HG02943 (cell line): ENCODE measurements at regions not wholly inside any gene's neighbourhood (a gene's known extent, or its start where the extent isn't known, plus 50 kb on each side); places are given as distances from the start of the nearest gene placed in this dataset.

Experiments used
- ATAC-seq: cut with Tn5 transposase; IDR thresholded peaks from one replicate; pipeline ENCODE4 v1.9.1; 2021; ENCODE audit warnings: mild to moderate bottlenecking, low read depth, moderate library complexity; ENCODE audit not compliant: unreplicated experiment

DNA sequence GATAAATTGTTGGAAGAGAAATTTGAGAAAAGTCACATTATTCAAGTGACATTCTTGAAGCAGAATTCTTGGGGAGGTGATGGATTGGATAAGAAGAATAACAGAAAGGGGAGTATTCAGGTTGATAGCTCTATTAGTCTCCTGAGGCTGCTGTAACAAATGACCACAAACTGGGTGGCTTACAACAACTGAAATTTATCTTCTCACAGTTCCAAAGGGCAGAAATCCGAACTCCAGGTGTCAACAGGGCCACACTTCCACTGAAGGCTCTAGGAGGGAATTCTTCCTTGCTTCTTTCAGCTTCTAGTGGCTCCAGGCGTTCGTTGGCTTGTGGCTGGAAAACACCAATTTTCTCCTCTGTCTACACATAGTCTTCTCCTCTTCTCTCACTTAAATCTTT is 99.8 kb downstream of the TES start:
- no peak for ATAC-seq

GRCh38 chr7:116311259-116311658 is 100.9 kb downstream of the TES start:
- ATAC-seq, result no peak

GRCh38 chr7:116311816-116312471 is 101.6 kb downstream of the TES start:
- no peak for ATAC-seq

GRCh38 chr7:116315293-116315692 is 105.0 kb downstream of the TES start:
- ATAC-seq, result no peak

GRCh38 chr7:116315803-116316202 is 105.5 kb downstream of the TES start:
- ATAC-seq, result peak; percentile 48

- ATAC-seq, result peak; percentile 76
Observed at GRCh38 chr7:116316838-116317628, 106.7 kb downstream of the TES start.

- ATAC-seq, result no peak
Observed at GRCh38 chr7:116317907-116318306, 107.6 kb downstream of the TES start.

DNA sequence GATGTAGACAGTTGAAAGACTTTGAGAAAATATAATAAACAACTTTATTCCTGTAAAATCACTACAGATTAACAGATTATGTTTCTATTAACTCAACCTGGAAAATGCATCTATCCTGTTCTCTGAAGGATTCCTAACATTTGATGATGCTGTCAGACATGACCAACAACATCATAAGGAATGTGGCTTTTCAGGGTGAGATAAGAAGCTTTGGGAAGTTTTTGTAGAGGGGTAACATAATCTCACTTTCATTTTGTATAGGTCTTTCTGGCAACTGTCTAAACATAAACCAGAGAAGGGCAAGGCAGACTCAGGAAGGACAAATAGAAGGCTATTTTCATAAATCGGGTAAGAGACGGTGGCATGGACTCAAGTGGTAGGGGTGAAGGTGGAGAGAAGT is 112.2 kb downstream of the TES start:
- no peak for ATAC-seq

GRCh38 chr7:116324582-116324981 is 114.2 kb downstream of the TES start:
- ATAC-seq, result no peak

DNA sequence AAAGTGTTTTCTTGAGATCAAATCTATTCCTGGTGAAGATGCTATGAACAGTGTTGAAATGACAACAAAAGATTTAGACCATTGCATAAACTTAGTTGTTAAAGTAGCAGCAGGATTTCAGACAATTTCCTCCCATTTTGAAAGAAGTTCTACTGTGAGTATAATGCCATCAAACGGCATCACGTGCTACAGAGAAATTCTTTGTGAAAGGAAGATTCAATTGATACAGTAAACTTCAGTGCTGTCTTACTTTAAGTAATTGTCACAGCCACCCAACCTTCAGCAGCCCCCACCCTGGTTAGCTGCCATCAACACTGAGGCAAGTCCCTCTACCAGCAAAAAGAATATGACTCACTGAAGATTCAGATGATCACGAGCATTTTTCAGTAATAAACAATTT is 115.2 kb downstream of the TES start:
- ATAC-seq, result no peak

DNA sequence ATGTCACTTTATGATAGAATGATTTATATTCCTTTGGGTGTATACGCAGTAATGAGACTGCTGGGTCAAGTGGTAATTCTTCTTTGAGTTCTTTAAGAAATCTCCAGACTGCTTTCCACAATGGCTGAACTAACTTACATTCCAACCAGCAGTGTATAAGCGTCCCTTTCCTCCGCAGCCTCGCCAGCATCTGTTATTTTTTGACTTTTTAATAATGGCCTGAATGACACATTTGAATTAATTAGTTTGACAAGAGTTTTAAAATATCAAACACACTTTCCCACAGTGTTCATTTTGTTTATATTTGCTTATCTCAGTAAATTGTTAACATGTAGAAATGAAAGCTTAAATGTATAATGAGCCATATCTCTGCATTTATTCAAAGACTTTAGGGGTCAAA is 116.8 kb downstream of the TES start:
- ATAC-seq, result no peak

DNA sequence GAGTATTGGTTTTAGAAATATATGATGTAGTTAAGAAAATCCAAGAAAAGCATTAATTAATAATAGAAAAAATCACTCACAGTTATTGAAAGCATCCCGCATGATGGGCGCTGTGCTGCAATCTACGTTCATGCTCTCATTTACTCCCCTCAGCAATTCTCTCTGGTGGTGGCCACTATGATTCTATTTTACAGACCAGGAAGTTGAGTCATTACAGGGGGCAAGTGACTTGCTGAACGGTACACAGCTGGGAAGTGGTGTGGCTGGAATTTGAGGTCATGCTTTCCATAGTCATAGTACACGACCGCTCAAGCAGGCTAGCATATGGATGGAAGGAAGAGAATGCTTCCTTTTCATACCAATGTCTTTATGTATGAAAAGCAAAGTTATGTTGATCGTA is 117.4 kb downstream of the TES start:
- no peak for ATAC-seq

- ATAC-seq, result no peak
Observed at GRCh38 chr7:116328161-116328560, 117.8 kb downstream of the TES start.

GRCh38 chr7:116329686-116330503 is 119.6 kb downstream of the TES start:
- ATAC-seq, result no peak

DNA sequence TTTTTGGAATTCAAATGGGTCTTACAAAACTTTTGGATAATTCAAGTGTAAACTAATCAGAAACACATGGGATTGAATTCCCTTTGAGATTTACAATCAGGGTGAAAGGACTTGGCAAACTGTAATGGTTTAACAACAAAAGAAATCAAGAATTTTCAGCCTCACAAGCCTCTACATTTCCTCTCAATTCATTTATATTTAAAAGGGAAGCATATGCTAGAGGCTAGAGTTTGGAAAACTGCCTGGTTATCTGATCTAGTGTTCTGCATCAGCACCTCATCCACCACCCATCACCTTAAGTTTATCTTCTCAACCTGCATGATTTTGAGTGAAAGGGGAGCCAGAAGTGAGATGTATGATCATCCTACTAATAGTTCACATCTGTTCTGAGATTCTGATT is 120.7 kb downstream of the TES start:
- no peak for ATAC-seq

- ATAC-seq, result no peak
Observed at GRCh38 chr7:116332766-116333165, 122.4 kb downstream of the TES start.

- no peak for ATAC-seq
Observed at GRCh38 chr7:116334555-116334954, 124.2 kb downstream of the TES start.

GRCh38 chr7:116337018-116337417 is 126.7 kb downstream of the TES start:
- no peak for ATAC-seq

GRCh38 chr7:116337800-116338199 is 127.5 kb downstream of the TES start:
- no peak for ATAC-seq

- ATAC-seq, result no peak
Observed at GRCh38 chr7:116339564-116339963, 129.2 kb downstream of the TES start.

DNA sequence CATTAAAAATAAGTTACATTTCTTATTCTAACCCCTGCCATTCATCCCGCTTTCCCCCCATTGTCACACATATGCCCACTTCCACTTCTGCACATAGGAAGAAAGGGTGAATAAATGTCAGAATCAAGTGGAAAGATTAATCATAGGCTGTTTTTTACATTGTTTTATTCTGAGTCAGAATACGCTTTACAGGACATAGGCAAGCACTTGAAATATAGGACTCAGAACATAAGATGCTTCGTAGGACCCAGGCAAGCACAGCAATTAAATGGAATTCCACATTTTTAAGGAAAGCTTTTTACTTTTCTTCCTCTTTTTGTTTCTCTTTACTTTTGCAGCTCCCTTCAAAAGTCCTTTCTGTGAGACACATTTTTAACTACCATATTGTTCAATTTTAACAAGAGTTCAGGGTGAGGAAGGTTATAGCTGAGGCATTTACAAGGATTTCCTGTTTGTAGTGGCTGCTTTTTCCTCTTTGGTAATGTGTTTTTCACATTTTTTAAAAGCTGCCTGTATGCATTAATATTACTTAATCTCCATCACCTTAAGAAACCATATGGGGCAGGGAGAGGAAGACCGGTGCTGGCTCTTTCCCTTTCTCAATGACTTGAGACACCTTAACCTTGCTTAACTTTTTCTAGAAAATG is 130.0 kb downstream of the TES start:
- no peak for ATAC-seq
